ENCODE measurements at regions not wholly inside any gene's neighbourhood (a gene's known extent, or its start where the extent isn't known, plus 50 kb on each side); places are given as distances from the start of the nearest gene placed in this dataset.

GRCh38 chr1:241423541-241424479 lies 66.8 kb upstream of the RGS7 start:
- Histone ChIP-seq H3K4ac (ENCODE audit: low read depth, low read length) (peak overlapping the region; percentile 10; the same call in 1 of the 2 replicates), H3K27me3 (ENCODE audit: control insufficient read depth, insufficient read depth, low read length) (no peaks in the 10 kb centered on the region), H4K91ac (ENCODE audit: insufficient read depth, low read depth, low read length) (peak overlapping the region; percentile 30; the same call in 1 of the 2 replicates), H3K27ac (ENCODE audit: insufficient read depth, low read length) (peak overlapping the region; percentile 14; the same call in 1 of the 2 replicates), H3K9me3 (ENCODE audit: control insufficient read depth, insufficient read depth, low read length) (no peaks in the 10 kb centered on the region), H2BK120ac (ENCODE audit: low read depth, low read length) (peak overlapping the region; percentile 55), H2AK5ac (ENCODE audit: low read depth, low read length) (no peak overlapping the region), H3K4me2 (ENCODE audit: low read depth, low read length) (peak overlapping the region; percentile 79), H3K79me1 (ENCODE audit: low read depth in 1 of 2, low read length in 2 of 2) (no peaks in the 10 kb centered on the region; a peak in 1 of 4 replicates), H3K56ac (ENCODE audit: extremely low read depth, insufficient read depth, low read length) (no peak overlapping the region), H3K23ac (ENCODE audit: low read depth, low read length) (0 out of 2 replicates have a peak overlapping the region, but pooled peaks have one; percentile 5), H3K9ac (ENCODE audit: low read depth, low read length) (peak overlapping the region; percentile 41; the same call in 1 of the 2 replicates), H4K20me1 (ENCODE audit: insufficient read depth, low read length) (no peaks in the 10 kb centered on the region), H2AK9ac (replicated peaks; ENCODE audit: low read depth, low read length, poor library complexity) (peak overlapping the region; percentile 85), H2BK5ac (ENCODE audit: low read depth, low read length, poor library complexity, severe bottlenecking) (peak overlapping the region; percentile 77), H3K14ac (replicated peaks; ENCODE audit: low read depth, low read length) (no peak overlapping the region), H3K4me3 (ENCODE audit: insufficient read depth, low read depth, low read length) (peak overlapping the region; percentile 60), H3K4me1 (ENCODE audit: control insufficient read depth, insufficient read depth, low read length) (peaks cover 3% of the 10 kb centered on the region; the same call in 1 of the 2 replicates), H2BK15ac (ENCODE audit: low read depth, low read length) (no peak overlapping the region), H4K8ac (ENCODE audit: low read depth in 2 of 2, low read length in 2 of 2) (peak overlapping the region in 1 of 2 experiments; percentile 35; a peak in 3 of 4 replicates), H4K5ac (ENCODE audit: low read depth, low read length) (peak overlapping the region; percentile 37; the same call in 1 of the 2 replicates), H2BK20ac (ENCODE audit: low read depth, low read length) (peak overlapping the region; percentile 20; the same call in 1 of the 2 replicates), H3K36me3 (ENCODE audit: control insufficient read depth, insufficient read depth, low read length) (no peaks in the 10 kb centered on the region), H2AFZ (replicated peaks; ENCODE audit: low read length, poor library complexity) (peak overlapping the region; percentile 88), H3K9me1 (ENCODE audit: insufficient read depth, low read length) (no peaks in the 10 kb centered on the region), H3K18ac (ENCODE audit: low read depth, low read length) (no peak overlapping the region)
- TF ChIP-seq CEBPB (IDR thresholded peaks at IDR 0.05; ENCODE audit: low read depth, low read length) (no peak), POLR2A (IDR thresholded peaks at IDR 0.05; ENCODE audit: low read depth, low read length) (no peak), MAZ (IDR thresholded peaks at IDR 0.05; ENCODE audit: borderline replicate concordance, low read depth, low read length) (no peak), CTCF (conservative IDR thresholded peaks at IDR 0.05; ENCODE audit: low read depth, low read length) (0 out of 2 replicates have a peak, but pooled peaks have one; percentile 4)
- DNase-seq (peak; percentile 63), ATAC-seq (ENCODE audit: low read depth) (peak; percentile 77)
- POLR2A ChIA-PET (ENCODE audit: unreplicated experiment) = interaction anchor here (0.5 kb wide), 1 partner anchor 15 kb away, joined by 4 read pairs; no protein-coding TSS in a partner anchor
- BruUV-seq (replicated peaks) = no TSS peak
- CTCF ChIA-PET = no interaction called here
- intact Hi-C loops (cut with micrococcal nuclease) = no loop called here
- WGBS, 2 experiments (ENCODE audit: extremely low coverage in 2 of 2, insufficient read length in 1 of 2) = 3% methylated on average over 28 of the region's 61 CpGs; no CpG with 5 or more reads in 1 of the 2 experiments
- dilution Hi-C loops (cut with HindIII; ENCODE audit: low sequenced_read_pairs, unreplicated experiment) = no loop called here
- in situ Hi-C loops (cut with MboI; ENCODE audit: low sequenced_read_pairs) = no loop called here
